ENCODE measurements at regions not wholly inside any gene's neighbourhood (a gene's known extent, or its start where the extent isn't known, plus 50 kb on each side); places are given as distances from the start of the nearest gene placed in this dataset.
"Not testable (repeated sequence)": the region's sequence is repeated elsewhere in the genome, so short reads cannot be mapped to it uniquely, and the experiment has no call there.

DNA sequence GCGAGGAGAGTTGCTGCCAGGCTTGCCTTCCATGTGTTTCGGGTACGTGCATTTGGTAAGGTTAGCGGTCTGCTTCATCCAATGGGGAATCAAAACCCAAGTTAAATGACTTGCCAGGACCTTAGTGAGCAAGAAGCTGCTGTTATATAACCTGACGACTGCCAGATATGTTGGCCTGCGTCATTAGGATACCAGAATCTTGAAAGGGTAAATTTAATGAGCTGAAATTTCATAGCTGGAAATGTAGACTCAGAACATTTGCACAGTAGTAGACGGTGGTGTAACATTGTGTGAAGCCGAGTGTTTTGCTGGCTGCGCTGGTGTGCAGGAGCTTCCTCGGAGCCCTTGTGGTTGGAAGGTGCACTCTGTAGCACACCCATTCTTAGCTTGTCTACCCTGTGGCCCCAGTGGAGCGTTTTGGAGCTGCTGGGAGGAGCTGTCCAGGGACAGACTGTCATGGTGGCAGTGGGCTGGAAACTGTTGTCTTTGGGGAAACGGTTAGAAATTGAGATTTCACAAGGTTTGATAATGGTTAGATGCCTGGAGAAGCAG is 66.3 kb upstream of the CRYM start:
- H3K4me3 ChIP-seq (ENCODE audit: low read length in 2 of 2); H3K27me3 ChIP-seq (ENCODE audit: control insufficient read depth in 3 of 3, insufficient read depth in 3 of 3, low read depth in 1 of 3, low read length in 3 of 3); H2BK5ac ChIP-seq (ENCODE audit: low read length); DNase-seq (ENCODE audit: low spot score); H2AK5ac ChIP-seq (ENCODE audit: low read depth, low read length); H3K36me3 ChIP-seq (replicated peaks in 1 of 2; ENCODE audit: control insufficient read depth in 2 of 2, insufficient read depth in 2 of 2, low read length in 2 of 2); H2BK120ac ChIP-seq (ENCODE audit: low read depth, low read length); H4K8ac ChIP-seq (ENCODE audit: low read depth, low read length); H2AFZ ChIP-seq (ENCODE audit: low read length); H3K4me1 ChIP-seq (ENCODE audit: control insufficient read depth in 2 of 2, insufficient read depth in 1 of 2, low read depth in 1 of 2, low read length in 2 of 2); H3K9me3 ChIP-seq (replicated peaks in 1 of 2; ENCODE audit: control insufficient read depth in 2 of 2, insufficient read depth in 1 of 2, low read depth in 1 of 2, low read length in 2 of 2); H3K9ac ChIP-seq (ENCODE audit: low read depth, low read length, poor library complexity); H3K14ac ChIP-seq (ENCODE audit: low read length); H3K23ac ChIP-seq (ENCODE audit: low read depth, low read length, poor library complexity); H2BK15ac ChIP-seq (ENCODE audit: low read length); H3K4me2 ChIP-seq (ENCODE audit: insufficient read depth, low read length, poor library complexity, severe bottlenecking); H3K18ac ChIP-seq (ENCODE audit: low read length); H3K4ac ChIP-seq (ENCODE audit: low read length); H3K79me1 ChIP-seq (ENCODE audit: low read depth, low read length); H4K91ac ChIP-seq (ENCODE audit: low read depth, low read length, poor library complexity); H2BK12ac ChIP-seq (ENCODE audit: low read length); H3K27ac ChIP-seq (replicated peaks; ENCODE audit: low read length): not testable (repeated sequence)
- WGBS, 2 donors (ENCODE audit: extremely low coverage in 2 of 2, insufficient read length in 2 of 2, insufficient replicate concordance in 1 of 2), result no CpG with 5 or more reads among the region's 12 CpGs

DNA sequence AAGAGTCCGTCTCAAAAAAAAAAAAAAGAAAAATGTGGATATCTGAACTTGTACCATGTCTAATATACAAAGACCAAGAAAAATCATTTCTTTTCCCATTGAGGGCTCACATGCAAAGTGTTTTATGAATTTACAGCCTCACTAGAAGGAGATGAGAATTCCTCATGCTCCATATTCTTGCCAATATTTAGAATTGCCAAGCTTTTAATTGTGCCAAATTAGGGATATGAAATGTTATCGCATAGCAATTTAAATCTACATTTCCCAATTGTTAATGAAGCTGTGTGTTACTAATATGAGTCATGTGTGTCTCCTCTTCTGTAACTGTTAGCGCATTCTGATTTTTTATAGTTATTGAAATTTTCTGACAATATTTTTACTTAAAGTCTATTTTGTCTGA is 63.0 kb upstream of the CRYM start:
- H3K36me3 ChIP-seq (replicated peaks in 1 of 2; ENCODE audit: control insufficient read depth in 2 of 2, insufficient read depth in 2 of 2, low read length in 2 of 2), result no peaks in the 10 kb centered on the region
- no peak overlapping the region for H3K4ac ChIP-seq (ENCODE audit: low read length)
- H3K4me1 ChIP-seq (ENCODE audit: control insufficient read depth in 2 of 2, insufficient read depth in 1 of 2, low read depth in 1 of 2, low read length in 2 of 2), result no peaks in the 10 kb centered on the region
- no peak overlapping the region for H2BK12ac ChIP-seq (ENCODE audit: low read length)
- no peak overlapping the region for H3K4me3 ChIP-seq (ENCODE audit: low read length in 2 of 2)
- H4K91ac ChIP-seq (ENCODE audit: low read depth, low read length, poor library complexity), result no peak overlapping the region
- DNase-seq (ENCODE audit: low spot score), result no peak
- H3K4me2 ChIP-seq (ENCODE audit: insufficient read depth, low read length, poor library complexity, severe bottlenecking), result no peak overlapping the region
- H2BK120ac ChIP-seq (ENCODE audit: low read depth, low read length), result no peak overlapping the region
- H3K27ac ChIP-seq (replicated peaks; ENCODE audit: low read length), result no peak overlapping the region
- no peak overlapping the region for H3K9ac ChIP-seq (ENCODE audit: low read depth, low read length, poor library complexity)
- H3K79me1 ChIP-seq (ENCODE audit: low read depth, low read length), result no peaks in the 10 kb centered on the region
- peaks cover 0 to 2% (median 0%) of the 10 kb centered on the region in 3 experiments for H3K27me3 ChIP-seq (ENCODE audit: control insufficient read depth in 3 of 3, insufficient read depth in 3 of 3, low read depth in 1 of 3, low read length in 3 of 3)
- H3K14ac ChIP-seq (ENCODE audit: low read length), result no peak overlapping the region
- no CpG with 5 or more reads among the region's 3 CpGs for WGBS, 2 donors (ENCODE audit: extremely low coverage in 2 of 2, insufficient read length in 2 of 2, insufficient replicate concordance in 1 of 2)
- H2AFZ ChIP-seq (ENCODE audit: low read length), result no peak overlapping the region
- no peaks in the 10 kb centered on the region for H3K9me3 ChIP-seq (replicated peaks in 1 of 2; ENCODE audit: control insufficient read depth in 2 of 2, insufficient read depth in 1 of 2, low read depth in 1 of 2, low read length in 2 of 2)
- H2BK5ac ChIP-seq (ENCODE audit: low read length), result no peak overlapping the region
- no peak overlapping the region for H3K18ac ChIP-seq (ENCODE audit: low read length)
- no peak overlapping the region for H2AK5ac ChIP-seq (ENCODE audit: low read depth, low read length)
- H2BK15ac ChIP-seq (ENCODE audit: low read length), result no peak overlapping the region
- no peak overlapping the region for H3K23ac ChIP-seq (ENCODE audit: low read depth, low read length, poor library complexity)
- H4K8ac ChIP-seq (ENCODE audit: low read depth, low read length), result no peak overlapping the region

DNA sequence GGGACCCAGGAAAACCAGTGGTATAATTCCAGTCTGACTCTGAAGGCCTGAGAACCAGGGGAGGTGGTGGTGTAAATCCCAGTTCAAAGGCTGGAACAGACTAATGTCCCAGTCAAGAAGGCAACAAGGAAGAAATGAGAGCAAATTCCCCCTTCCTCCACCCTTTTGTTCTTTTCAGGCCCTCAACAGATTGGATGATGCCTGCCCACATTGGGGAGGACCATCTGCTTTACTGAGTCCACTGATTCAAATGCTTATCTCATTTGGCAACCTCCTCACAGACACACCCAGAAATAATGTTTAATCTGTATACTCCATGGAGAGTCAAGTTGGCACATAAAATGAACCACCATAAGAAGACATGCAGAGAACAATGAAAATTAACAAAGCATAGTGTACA is 61.9 kb upstream of the CRYM start:
- no peak for DNase-seq (ENCODE audit: low spot score)
- Histone ChIP-seq H3K36me3 (replicated peaks in 1 of 2; ENCODE audit: control insufficient read depth in 2 of 2, insufficient read depth in 2 of 2, low read length in 2 of 2) (no peaks in the 10 kb centered on the region), H3K27me3 (ENCODE audit: control insufficient read depth in 3 of 3, insufficient read depth in 3 of 3, low read depth in 1 of 3, low read length in 3 of 3) (peaks cover 0 to 2% (median 0%) of the 10 kb centered on the region in 3 experiments), H3K9me3 (replicated peaks in 1 of 2; ENCODE audit: control insufficient read depth in 2 of 2, insufficient read depth in 1 of 2, low read depth in 1 of 2, low read length in 2 of 2) (no peaks in the 10 kb centered on the region), H2BK5ac (ENCODE audit: low read length) (no peak overlapping the region), H3K18ac (ENCODE audit: low read length) (no peak overlapping the region), H2BK12ac (ENCODE audit: low read length) (no peak overlapping the region), H3K9ac (ENCODE audit: low read depth, low read length, poor library complexity) (no peak overlapping the region), H2AFZ (ENCODE audit: low read length) (no peak overlapping the region), H3K23ac (ENCODE audit: low read depth, low read length, poor library complexity) (no peak overlapping the region), H3K4ac (ENCODE audit: low read length) (no peak overlapping the region), H3K4me2 (ENCODE audit: insufficient read depth, low read length, poor library complexity, severe bottlenecking) (no peak overlapping the region), H3K4me3 (ENCODE audit: low read length in 2 of 2) (no peak overlapping the region), H2BK15ac (ENCODE audit: low read length) (no peak overlapping the region), H2AK5ac (ENCODE audit: low read depth, low read length) (no peak overlapping the region), H3K79me1 (ENCODE audit: low read depth, low read length) (no peaks in the 10 kb centered on the region), H3K27ac (replicated peaks; ENCODE audit: low read length) (no peak overlapping the region), H4K8ac (ENCODE audit: low read depth, low read length) (no peak overlapping the region), H2BK120ac (ENCODE audit: low read depth, low read length) (no peak overlapping the region), H3K14ac (ENCODE audit: low read length) (no peak overlapping the region), H4K91ac (ENCODE audit: low read depth, low read length, poor library complexity) (no peak overlapping the region), H3K4me1 (ENCODE audit: control insufficient read depth in 2 of 2, insufficient read depth in 1 of 2, low read depth in 1 of 2, low read length in 2 of 2) (no peaks in the 10 kb centered on the region)

GRCh38 chr16:21339269-21339641 is 61.2 kb upstream of the CRYM start:
- peaks cover 0 to 2% (median 0%) of the 10 kb centered on the region in 3 experiments for H3K27me3 ChIP-seq (ENCODE audit: control insufficient read depth in 3 of 3, insufficient read depth in 3 of 3, low read depth in 1 of 3, low read length in 3 of 3)
- no peak overlapping the region for H3K27ac ChIP-seq (replicated peaks; ENCODE audit: low read length)
- no peak overlapping the region for H3K4me3 ChIP-seq (ENCODE audit: low read length in 2 of 2)
- WGBS, 2 donors (ENCODE audit: extremely low coverage in 2 of 2, insufficient read length in 2 of 2, insufficient replicate concordance in 1 of 2), result no CpG with 5 or more reads among the region's 4 CpGs
- H4K91ac ChIP-seq (ENCODE audit: low read depth, low read length, poor library complexity), result no peak overlapping the region
- no peak overlapping the region for H3K23ac ChIP-seq (ENCODE audit: low read depth, low read length, poor library complexity)
- no peak overlapping the region for H2AFZ ChIP-seq (ENCODE audit: low read length)
- H3K14ac ChIP-seq (ENCODE audit: low read length), result no peak overlapping the region
- no peak overlapping the region for H2BK12ac ChIP-seq (ENCODE audit: low read length)
- H2BK120ac ChIP-seq (ENCODE audit: low read depth, low read length), result no peak overlapping the region
- H2BK5ac ChIP-seq (ENCODE audit: low read length), result no peak overlapping the region
- no peaks in the 10 kb centered on the region for H3K36me3 ChIP-seq (replicated peaks in 1 of 2; ENCODE audit: control insufficient read depth in 2 of 2, insufficient read depth in 2 of 2, low read length in 2 of 2)
- peaks cover 0 to 3% of the 10 kb centered on the region in 2 donors for H3K9me3 ChIP-seq (replicated peaks in 1 of 2; ENCODE audit: control insufficient read depth in 2 of 2, insufficient read depth in 1 of 2, low read depth in 1 of 2, low read length in 2 of 2)
- no peak overlapping the region for H2BK15ac ChIP-seq (ENCODE audit: low read length)
- no peaks in the 10 kb centered on the region for H3K79me1 ChIP-seq (ENCODE audit: low read depth, low read length)
- DNase-seq (ENCODE audit: low spot score), result no peak
- H3K4me2 ChIP-seq (ENCODE audit: insufficient read depth, low read length, poor library complexity, severe bottlenecking), result no peak overlapping the region
- no peak overlapping the region for H3K4ac ChIP-seq (ENCODE audit: low read length)
- H3K18ac ChIP-seq (ENCODE audit: low read length), result no peak overlapping the region
- H4K8ac ChIP-seq (ENCODE audit: low read depth, low read length), result no peak overlapping the region
- H3K9ac ChIP-seq (ENCODE audit: low read depth, low read length, poor library complexity), result no peak overlapping the region
- no peak overlapping the region for H2AK5ac ChIP-seq (ENCODE audit: low read depth, low read length)
- no peaks in the 10 kb centered on the region for H3K4me1 ChIP-seq (ENCODE audit: control insufficient read depth in 2 of 2, insufficient read depth in 1 of 2, low read depth in 1 of 2, low read length in 2 of 2)
